ENCODE measurements at regions not wholly inside any gene's neighbourhood (a gene's known extent, or its start where the extent isn't known, plus 50 kb on each side); places are given as distances from the start of the nearest gene placed in this dataset.

- DNase-seq (ENCODE audit: extremely low read depth in 1 of 11, low read depth in 9 of 11, low spot score in 4 of 11): no peak
These were observed 974.9 kb upstream of the PIK3C3 start for GRCh38 chr18:40980171-40980570.

- no peak for DNase-seq (ENCODE audit: extremely low read depth in 1 of 11, low read depth in 9 of 11, low spot score in 4 of 11)
These were observed 979.0 kb upstream of the PIK3C3 start for GRCh38 chr18:40976050-40976449.

- no peak for DNase-seq (ENCODE audit: extremely low read depth in 1 of 11, low read depth in 9 of 11, low spot score in 4 of 11)
These were observed 980.6 kb upstream of the PIK3C3 start for GRCh38 chr18:40974448-40974847.

- DNase-seq (ENCODE audit: extremely low read depth in 1 of 11, low read depth in 9 of 11, low spot score in 4 of 11): no peak
These were observed 992.2 kb upstream of the PIK3C3 start for GRCh38 chr18:40962784-40963183.

- no peak for DNase-seq (ENCODE audit: extremely low read depth in 1 of 11, low read depth in 9 of 11, low spot score in 4 of 11)
These were observed 997.4 kb upstream of the PIK3C3 start for GRCh38 chr18:40957533-40958070.

- no peak for DNase-seq (ENCODE audit: extremely low read depth in 1 of 11, low read depth in 9 of 11, low spot score in 4 of 11)
These were observed 998.8 kb upstream of the PIK3C3 start for GRCh38 chr18:40956213-40956612.

- DNase-seq (ENCODE audit: extremely low read depth in 1 of 11, low read depth in 9 of 11, low spot score in 4 of 11): no peak
These were observed 999.7 kb upstream of the PIK3C3 start for GRCh38 chr18:40955351-40955750.

- DNase-seq (ENCODE audit: extremely low read depth in 1 of 11, low read depth in 9 of 11, low spot score in 4 of 11): no peak
These were observed 1005.7 kb upstream of the PIK3C3 start for GRCh38 chr18:40949114-40949950.

- no peak for DNase-seq (ENCODE audit: extremely low read depth in 1 of 11, low read depth in 9 of 11, low spot score in 4 of 11)
These were observed 1010.5 kb upstream of the PIK3C3 start for GRCh38 chr18:40944576-40944975.

GRCh38 chr18:40939656-40940515 is 1015.1 kb upstream of the PIK3C3 start:
- no peak for DNase-seq (ENCODE audit: extremely low read depth in 1 of 11, low read depth in 9 of 11, low spot score in 4 of 11)

- no peak for DNase-seq (ENCODE audit: extremely low read depth in 1 of 11, low read depth in 9 of 11, low spot score in 4 of 11)
These were observed 1016.4 kb upstream of the PIK3C3 start for GRCh38 chr18:40938615-40939014.

- DNase-seq (ENCODE audit: extremely low read depth in 1 of 11, low read depth in 9 of 11, low spot score in 4 of 11): no peak
These were observed 1017.6 kb upstream of the PIK3C3 start for GRCh38 chr18:40937386-40937785.

GRCh38 chr18:40935423-40935822 is 1019.6 kb upstream of the PIK3C3 start:
- no peak for DNase-seq (ENCODE audit: extremely low read depth in 1 of 11, low read depth in 9 of 11, low spot score in 4 of 11)

- DNase-seq (ENCODE audit: extremely low read depth in 1 of 11, low read depth in 9 of 11, low spot score in 4 of 11): no peak
These were observed 1022.2 kb upstream of the PIK3C3 start for GRCh38 chr18:40932862-40933261.

- DNase-seq (ENCODE audit: extremely low read depth in 1 of 11, low read depth in 9 of 11, low spot score in 4 of 11): no peak
These were observed 1024.7 kb upstream of the PIK3C3 start for GRCh38 chr18:40930211-40930882.

GRCh38 chr18:40929399-40929798 is 1025.6 kb upstream of the PIK3C3 start:
- DNase-seq (ENCODE audit: extremely low read depth in 1 of 11, low read depth in 9 of 11, low spot score in 4 of 11): no peak

GRCh38 chr18:40926679-40927078 is 1028.4 kb upstream of the PIK3C3 start:
- no peak for DNase-seq (ENCODE audit: extremely low read depth in 1 of 11, low read depth in 9 of 11, low spot score in 4 of 11)

GRCh38 chr18:40925071-40925541 is 1029.9 kb upstream of the PIK3C3 start:
- no peak for DNase-seq (ENCODE audit: extremely low read depth in 1 of 11, low read depth in 9 of 11, low spot score in 4 of 11)

- DNase-seq (ENCODE audit: extremely low read depth in 1 of 11, low read depth in 9 of 11, low spot score in 4 of 11): no peak
These were observed 1033.0 kb upstream of the PIK3C3 start for GRCh38 chr18:40921845-40922629.
